HG03460 (cell line): ENCODE measurements at regions not wholly inside any gene's neighbourhood (a gene's known extent, or its start where the extent isn't known, plus 50 kb on each side); places are given as distances from the start of the nearest gene placed in this dataset.
"Not testable (repeated sequence)": the region's sequence is repeated elsewhere in the genome, so short reads cannot be mapped to it uniquely, and the experiment has no call there.

Experiments used
- ATAC-seq: cut with Tn5 transposase; IDR thresholded peaks from one replicate; pipeline ENCODE4 v1.9.1; 2021; ENCODE audit not compliant: unreplicated experiment

GRCh38 chr18:60067426-60068210 lies 167.8 kb downstream of the PMAIP1 start:
- ATAC-seq: no peak

- no peak for ATAC-seq
These were observed 166.6 kb downstream of the PMAIP1 start for GRCh38 chr18:60066219-60066975.

- ATAC-seq: no peak
These were observed 164.5 kb downstream of the PMAIP1 start for GRCh38 chr18:60064271-60064670.

GRCh38 chr18:60062831-60063230 lies 163.0 kb downstream of the PMAIP1 start:
- not testable (repeated sequence) for ATAC-seq

- no peak for ATAC-seq
These were observed 162.6 kb downstream of the PMAIP1 start for GRCh38 chr18:60062396-60062795.

GRCh38 chr18:60060578-60060977 lies 160.8 kb downstream of the PMAIP1 start:
- no peak for ATAC-seq

- ATAC-seq: no peak
These were observed 160.2 kb downstream of the PMAIP1 start for GRCh38 chr18:60060026-60060425.

GRCh38 chr18:60059216-60059615 lies 159.4 kb downstream of the PMAIP1 start:
- no peak for ATAC-seq

GRCh38 chr18:60053747-60054304 lies 154.0 kb downstream of the PMAIP1 start:
- no peak for ATAC-seq

GRCh38 chr18:60050821-60051220 lies 151.0 kb downstream of the PMAIP1 start:
- no peak for ATAC-seq

- ATAC-seq: no peak
These were observed 149.4 kb downstream of the PMAIP1 start for GRCh38 chr18:60049172-60049571.

GRCh38 chr18:60047556-60047955 lies 147.8 kb downstream of the PMAIP1 start:
- ATAC-seq: no peak

- no peak for ATAC-seq
These were observed 144.7 kb downstream of the PMAIP1 start for GRCh38 chr18:60044290-60045006.

- no peak for ATAC-seq
These were observed 141.2 kb downstream of the PMAIP1 start for GRCh38 chr18:60040971-60041370.

- no peak for ATAC-seq
These were observed 138.9 kb downstream of the PMAIP1 start for GRCh38 chr18:60038731-60039130.

- no peak for ATAC-seq
These were observed 127.6 kb downstream of the PMAIP1 start for GRCh38 chr18:60027397-60027796.

GRCh38 chr18:60024857-60025256 lies 125.1 kb downstream of the PMAIP1 start:
- no peak for ATAC-seq

GRCh38 chr18:60024345-60024744 lies 124.5 kb downstream of the PMAIP1 start:
- ATAC-seq: no peak

- no peak for ATAC-seq
These were observed 123.0 kb downstream of the PMAIP1 start for GRCh38 chr18:60022671-60023276.

- ATAC-seq: no peak
These were observed 121.8 kb downstream of the PMAIP1 start for GRCh38 chr18:60021556-60021955.
